AG09319 (cell line): ENCODE measurements at regions not wholly inside any gene's neighbourhood (a gene's known extent, or its start where the extent isn't known, plus 50 kb on each side); places are given as distances from the start of the nearest gene placed in this dataset.
"Not testable (repeated sequence)": the region's sequence is repeated elsewhere in the genome, so short reads cannot be mapped to it uniquely, and the experiment has no call there.

ENCODE experiments used
- DNase-seq: peaks from one replicate; pipeline ENCODE4 v3.0.0-alpha.2; 2010; ENCODE audit warnings: low read depth; ENCODE audit errors: extremely low read depth
- TF ChIP-seq, protein P1 (sequence below): IDR thresholded peaks from 2 replicates; pipeline ENCODE4 v1.5.1; 2011; ENCODE audit warnings: low read depth, mild to moderate bottlenecking, inconsistent platforms, low read length, moderate library complexity

DNA sequence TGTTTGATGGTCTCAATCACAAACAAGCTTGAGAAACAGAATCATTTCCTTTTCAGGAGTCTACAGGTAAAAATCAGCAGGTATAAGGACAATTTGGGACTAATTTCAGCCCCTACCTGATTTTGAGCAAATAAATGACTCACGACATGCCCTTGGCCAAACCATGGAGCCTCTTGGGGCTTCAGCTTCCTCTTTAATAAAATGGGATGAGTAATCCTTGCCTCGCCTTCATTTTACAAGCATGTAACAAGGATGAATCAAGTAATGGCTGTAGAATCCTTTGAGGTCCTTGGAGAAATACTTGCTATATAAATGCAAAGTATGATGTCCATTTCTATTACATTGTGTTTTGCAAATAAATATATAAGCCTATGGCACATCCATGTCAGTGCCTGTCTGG lies 212.8 kb upstream of the PODXL start:
- no peak for DNase-seq
- TF ChIP-seq, protein P1, sequence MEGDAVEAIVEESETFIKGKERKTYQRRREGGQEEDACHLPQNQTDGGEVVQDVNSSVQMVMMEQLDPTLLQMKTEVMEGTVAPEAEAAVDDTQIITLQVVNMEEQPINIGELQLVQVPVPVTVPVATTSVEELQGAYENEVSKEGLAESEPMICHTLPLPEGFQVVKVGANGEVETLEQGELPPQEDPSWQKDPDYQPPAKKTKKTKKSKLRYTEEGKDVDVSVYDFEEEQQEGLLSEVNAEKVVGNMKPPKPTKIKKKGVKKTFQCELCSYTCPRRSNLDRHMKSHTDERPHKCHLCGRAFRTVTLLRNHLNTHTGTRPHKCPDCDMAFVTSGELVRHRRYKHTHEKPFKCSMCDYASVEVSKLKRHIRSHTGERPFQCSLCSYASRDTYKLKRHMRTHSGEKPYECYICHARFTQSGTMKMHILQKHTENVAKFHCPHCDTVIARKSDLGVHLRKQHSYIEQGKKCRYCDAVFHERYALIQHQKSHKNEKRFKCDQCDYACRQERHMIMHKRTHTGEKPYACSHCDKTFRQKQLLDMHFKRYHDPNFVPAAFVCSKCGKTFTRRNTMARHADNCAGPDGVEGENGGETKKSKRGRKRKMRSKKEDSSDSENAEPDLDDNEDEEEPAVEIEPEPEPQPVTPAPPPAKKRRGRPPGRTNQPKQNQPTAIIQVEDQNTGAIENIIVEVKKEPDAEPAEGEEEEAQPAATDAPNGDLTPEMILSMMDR, result no peak

DNA sequence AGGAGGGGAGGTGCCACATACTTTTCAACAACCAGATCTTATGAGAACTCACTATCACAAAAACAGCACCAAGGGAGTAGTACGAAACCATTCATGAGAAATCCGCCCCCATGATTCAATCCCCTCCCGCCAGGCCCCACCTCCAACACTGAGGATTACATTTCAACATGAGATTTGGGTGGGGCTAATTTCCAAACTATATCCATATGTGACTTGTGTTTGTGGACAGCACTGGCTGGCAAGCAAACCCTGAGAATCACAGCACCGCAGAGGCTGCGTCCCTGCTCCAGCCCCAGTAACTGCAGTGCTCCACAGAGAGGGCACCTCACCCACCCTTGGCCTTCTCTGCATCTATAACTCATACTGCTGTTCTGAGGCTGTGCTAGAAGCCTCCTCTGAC lies 211.2 kb upstream of the PODXL start:
- DNase-seq, result no peak
- TF ChIP-seq, protein P1, result no peak

DNA sequence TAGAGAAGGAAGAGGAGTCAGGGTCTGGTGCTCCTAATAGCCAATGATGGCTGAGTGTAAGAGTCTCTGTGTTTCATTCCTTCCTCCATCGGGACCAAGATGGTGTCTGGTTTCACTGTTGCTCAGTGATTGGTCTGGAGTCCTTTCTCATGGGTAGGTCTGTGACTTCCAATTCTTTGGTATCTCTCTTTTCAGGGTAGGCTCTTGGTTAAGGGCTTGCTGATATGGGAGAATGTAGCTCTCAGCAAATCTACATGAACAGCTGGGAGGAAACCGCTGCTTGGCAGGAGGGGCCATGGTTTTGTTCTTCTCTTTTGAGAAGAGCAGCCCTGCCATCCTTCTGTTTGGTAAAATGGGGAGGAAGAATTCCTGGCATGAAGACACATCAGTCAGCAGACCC lies 209.1 kb upstream of the PODXL start:
- no peak for DNase-seq
- TF ChIP-seq, protein P1, result no peak

DNA sequence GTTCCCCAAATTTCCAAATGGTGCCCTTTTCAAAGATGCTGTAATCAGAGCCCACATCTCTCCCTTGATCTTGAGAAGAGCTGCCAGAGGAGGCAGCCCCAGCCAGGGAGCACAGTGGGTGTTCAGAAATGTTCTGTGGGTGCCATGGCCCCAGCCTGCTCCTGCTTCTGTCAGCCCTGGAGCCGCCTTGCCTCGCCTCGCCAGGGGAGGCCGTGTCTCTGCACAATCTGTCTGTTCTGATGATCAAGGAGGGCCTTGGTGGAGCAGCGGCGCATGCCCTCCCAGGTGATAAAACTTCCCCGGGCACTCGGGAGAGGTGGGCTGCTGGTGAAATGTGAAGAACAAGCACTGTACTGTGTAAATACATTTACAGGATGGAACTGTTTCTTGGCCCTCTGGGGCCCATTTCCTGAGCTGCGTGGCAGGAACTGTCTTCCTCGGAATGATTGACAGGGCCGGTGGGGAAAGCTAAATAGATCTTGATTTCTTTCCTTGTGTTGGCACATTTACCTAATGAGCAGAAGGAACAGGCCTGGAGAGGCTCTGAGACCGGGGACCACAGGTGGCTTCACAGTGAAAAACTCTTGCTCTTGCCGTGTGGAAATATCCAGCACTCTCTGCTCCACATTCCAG lies 207.8 kb upstream of the PODXL start:
- TF ChIP-seq, protein P1, result no peak
- no peak for DNase-seq

DNA sequence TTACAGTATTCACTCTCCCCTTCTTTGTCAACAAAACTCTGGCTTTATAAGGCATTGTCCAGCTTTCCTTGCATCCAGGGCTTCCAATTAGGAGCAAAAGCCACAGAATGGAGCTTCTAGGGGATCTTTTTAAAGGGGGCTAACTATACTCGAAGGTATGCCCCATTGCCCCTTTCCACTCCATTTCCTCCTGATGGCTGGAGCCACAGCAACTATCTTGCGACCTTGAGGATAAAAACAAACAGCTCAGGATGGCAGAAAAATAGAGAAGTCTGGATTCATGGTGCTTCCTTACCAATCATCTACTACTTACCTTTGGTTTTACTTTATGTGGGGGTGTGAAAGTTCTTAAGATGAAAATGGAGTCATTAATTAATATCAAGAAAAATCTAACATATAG lies 206.3 kb upstream of the PODXL start:
- TF ChIP-seq, protein P1, result no peak
- no peak for DNase-seq

DNA sequence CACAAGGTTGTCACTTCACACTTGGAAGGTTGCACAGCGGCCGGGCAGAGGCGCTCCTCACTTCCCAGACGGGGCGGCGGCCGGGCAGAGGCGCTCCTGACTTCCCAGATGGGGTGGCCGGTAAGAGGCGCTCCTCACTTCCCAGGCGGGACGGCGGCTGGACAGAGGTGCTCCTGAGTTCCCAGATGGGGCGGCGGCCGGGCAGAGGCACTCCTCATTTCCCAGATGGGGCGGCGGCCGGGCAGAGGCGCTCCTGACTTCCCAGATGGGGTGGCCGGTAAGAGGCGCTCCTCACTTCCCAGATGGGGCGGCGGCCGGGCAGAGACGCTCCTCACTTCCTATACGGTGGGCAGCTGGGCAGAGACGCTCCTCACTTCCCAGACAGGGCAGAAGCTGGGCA lies 199.4 kb upstream of the PODXL start:
- DNase-seq, result not testable (repeated sequence)

DNA sequence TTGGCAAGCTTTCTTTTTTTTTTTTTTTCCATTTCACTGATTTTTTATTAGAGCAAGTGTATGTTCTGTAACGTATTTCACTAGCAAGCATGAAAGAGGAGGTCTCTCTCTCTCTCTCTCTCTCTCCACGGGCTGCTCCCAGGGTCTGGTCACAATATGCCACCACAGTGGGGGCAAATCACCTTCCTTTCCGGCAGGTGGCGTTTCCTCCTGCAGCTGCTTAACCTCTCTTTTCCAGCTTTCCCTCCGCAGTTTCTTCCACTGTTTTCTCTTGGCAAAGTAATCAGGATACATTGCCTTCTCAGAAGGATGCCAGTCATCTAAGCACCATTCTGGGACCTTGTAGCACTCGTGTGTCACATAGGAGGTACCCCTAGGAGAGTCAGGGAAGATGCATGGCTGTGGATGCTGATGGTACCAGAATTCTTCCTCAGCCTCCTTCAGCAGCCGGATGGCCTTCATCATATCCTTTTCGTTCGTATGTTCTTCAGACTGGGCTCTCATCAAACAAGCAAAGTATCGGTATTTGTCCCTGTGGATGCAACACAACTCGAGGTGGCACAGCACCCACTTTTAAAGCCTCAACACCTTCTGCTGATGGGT lies 197.3 kb upstream of the PODXL start:
- TF ChIP-seq, protein P1, result peak; percentile 9

More for the DNA sequence above, 197.3 kb upstream of the PODXL start:
- no peak for DNase-seq
